SK-N-SH (cell line): ENCODE measurements at regions not wholly inside any gene's neighbourhood (a gene's known extent, or its start where the extent isn't known, plus 50 kb on each side); places are given as distances from the start of the nearest gene placed in this dataset.

Experiments used
- CTCF ChIA-PET: fragments of 300-600, 350-600 bp; formaldehyde crosslinking; extraction: SDS; loops from one replicate; lab custom pipeline; 2021; lab: Yijun Ruan, JAX
- POLR2A ChIA-PET: fragments of 350-600 bp; sonication (Branson Sonifier 250); formaldehyde crosslinking; extraction: SDS; loops from one replicate; lab custom pipeline; 2020; ENCODE audit warnings: antibody characterized with exemption, inconsistent platforms; lab: Yijun Ruan, JAX
- DNase-seq: peaks from one replicate; pipeline ENCODE4 v3.0.0; 2012
- H2AFZ ChIP-seq: fragments of 200-600 bp; sonication (generic); 2 replicates; pipeline ENCODE4 v1.8.1; 2016; ENCODE audit warnings: antibody characterized with exemption, mild to moderate bottlenecking, low read depth
- H3F3A ChIP-seq: fragments of 200-600 bp; sonication (generic); replicated peaks from 2 replicates; pipeline ENCODE3; 2016; ENCODE audit warnings: antibody characterized with exemption, mild to moderate bottlenecking; ENCODE audit not compliant: insufficient read depth
- H3K27ac ChIP-seq, 2 experiments: fragments of 200-500 bp in 1 of 2; fragments of 200-600 bp in 1 of 2; sonication (Bioruptor generic) in 1 of 2; sonication (generic), shearing (Covaris generic) in 1 of 2; 2 replicates each; pipeline versions ENCODE4 v1.5.1 to v1.6.1; 2014 to 2016; ENCODE audit warnings: low read depth in 2 of 2, inconsistent platforms in 1 of 2, low read length in 1 of 2, mild to moderate bottlenecking in 1 of 2, mixed read lengths in 1 of 2
- H3K27me3 ChIP-seq: fragments of 200-600 bp; sonication (generic), shearing (Covaris generic); 2 replicates; pipeline ENCODE4 v1.6.1; 2016; ENCODE audit warnings: mixed run types; ENCODE audit not compliant: insufficient read depth
- H3K36me3 ChIP-seq, 2 experiments: fragments of 200-500 bp in 1 of 2; fragments of 200-600 bp in 1 of 2; sonication (Bioruptor generic) in 1 of 2; sonication (generic) in 1 of 2; replicated peaks in 1 of 2; 2 replicates each; pipeline versions ENCODE3 to v1.5.1; 2014 to 2016; ENCODE audit warnings: low read length in 1 of 2, mild to moderate bottlenecking in 1 of 2; ENCODE audit not compliant: insufficient read depth in 2 of 2, control insufficient read depth in 1 of 2
- H3K4me1 ChIP-seq, 2 experiments: fragments of 200-500 bp in 1 of 2; fragments of 200-600 bp in 1 of 2; sonication (Bioruptor generic) in 1 of 2; sonication (generic), shearing (Covaris generic) in 1 of 2; 2 replicates each; pipeline versions ENCODE4 v1.5.1 to v1.6.1; 2014 to 2016; ENCODE audit warnings: low read depth in 1 of 2, low read length in 1 of 2, mixed run types in 1 of 2; ENCODE audit not compliant: insufficient read depth in 2 of 2, control insufficient read depth in 1 of 2
- H3K4me2 ChIP-seq: fragments of 200-600 bp; sonication (generic), shearing (Covaris generic); 2 replicates; pipeline ENCODE4 v1.6.1; 2017; ENCODE audit warnings: mixed run types
- H3K4me3 ChIP-seq, 2 experiments: fragments of 200-500 bp in 1 of 2; fragments of 200-600 bp in 1 of 2; sonication (Bioruptor generic) in 1 of 2; sonication (generic), shearing (Covaris generic) in 1 of 2; 2 replicates each; pipeline versions ENCODE4 v1.5.1 to v1.8.1; 2014 to 2016; ENCODE audit warnings: low read depth in 2 of 2, inconsistent platforms in 1 of 2, low read length in 1 of 2, mild to moderate bottlenecking in 1 of 2, mixed read lengths in 1 of 2, moderate library complexity in 1 of 2
- H3K79me2 ChIP-seq: fragments of 200-600 bp; sonication (generic); 2 replicates; pipeline ENCODE4 v1.8.1; 2017; ENCODE audit warnings: mild to moderate bottlenecking; ENCODE audit not compliant: insufficient read depth
- H3K9ac ChIP-seq: fragments of 200-600 bp; sonication (generic); 2 replicates; pipeline ENCODE4 v1.6.1; 2017; ENCODE audit warnings: mixed run types
- H3K9me2 ChIP-seq: fragments of 200-600 bp; sonication (generic); 2 replicates; pipeline ENCODE4 v1.6.1; 2017; ENCODE audit warnings: mixed run types
- H3K9me3 ChIP-seq: fragments of 200-600 bp; sonication (generic); 2 replicates; pipeline ENCODE4 v1.6.1; 2017; ENCODE audit warnings: mixed run types, mild to moderate bottlenecking, moderate library complexity
- H4K20me1 ChIP-seq: fragments of 200-600 bp; sonication (generic); 2 replicates; pipeline ENCODE4 v1.6.1; 2017; ENCODE audit warnings: mild to moderate bottlenecking, mixed run types; ENCODE audit not compliant: insufficient read depth
- CHD2 ChIP-seq: fragments of 150-350 bp; IDR thresholded peaks from 2 replicates; pipeline ENCODE4 v1.6.1; 2018; ENCODE audit warnings: low read length; ENCODE audit not compliant: partially characterized antibody
- EP300 ChIP-seq, 2 experiments: IDR thresholded peaks; 2 replicates each; pipeline versions ENCODE4 v1.4.0 to v1.6.1; 2012; ENCODE audit warnings: borderline replicate concordance in 1 of 2, low read depth in 1 of 2, low read length in 1 of 2
- FOSL2 ChIP-seq: IDR thresholded peaks from 2 replicates; pipeline ENCODE4 v1.4.0; 2012; ENCODE audit warnings: low read depth, mild to moderate bottlenecking, moderate library complexity, borderline replicate concordance
- FOXM1 ChIP-seq: IDR thresholded peaks from 2 replicates; pipeline ENCODE4 v1.4.0; 2012; ENCODE audit warnings: low read depth, mild to moderate bottlenecking
- GATA2 ChIP-seq: sonication (generic); formaldehyde crosslinking; IDR thresholded peaks from 2 replicates; pipeline ENCODE4 v1.5.0; 2020; ENCODE audit warnings: mild to moderate bottlenecking, missing genetic modification reagents
- IRF3 ChIP-seq: fragments of 150-350 bp; IDR thresholded peaks from 2 replicates; pipeline ENCODE4 v1.6.1; 2016; ENCODE audit warnings: mild to moderate bottlenecking, low read depth, low read length
- MXI1 ChIP-seq: IDR thresholded peaks from 2 replicates; pipeline ENCODE4 v1.6.1; 2012; ENCODE audit warnings: mild to moderate bottlenecking, low read depth, low read length, improper control_type of control experiment
- NFIC ChIP-seq: IDR thresholded peaks from 2 replicates; pipeline ENCODE4 v1.4.0; 2012; ENCODE audit warnings: borderline replicate concordance
- NRF1 ChIP-seq: IDR thresholded peaks from 2 replicates; pipeline ENCODE4 v1.6.1; 2012; ENCODE audit warnings: low read depth, mild to moderate bottlenecking, low read length
- POLR2AphosphoS5 ChIP-seq: IDR thresholded peaks from 2 replicates; pipeline ENCODE4 v1.6.1; 2012; ENCODE audit warnings: low read depth, low read length
- RAD21 ChIP-seq: IDR thresholded peaks from 2 replicates; pipeline ENCODE4 v1.6.1; 2012; ENCODE audit warnings: mild to moderate bottlenecking, low read length
- REST ChIP-seq: IDR thresholded peaks from 2 replicates; pipeline ENCODE4 v1.6.1; 2012; ENCODE audit warnings: mild to moderate bottlenecking, low read depth, low read length, moderate library complexity
- RFX5 ChIP-seq: IDR thresholded peaks from 2 replicates; pipeline ENCODE4 v1.6.1; 2012; ENCODE audit warnings: mild to moderate bottlenecking, improper control_type of control experiment, low read length
- RXRA ChIP-seq: IDR thresholded peaks from 2 replicates; pipeline ENCODE4 v1.4.0; 2012; ENCODE audit warnings: low read depth, mild to moderate bottlenecking, borderline replicate concordance
- TAF1 ChIP-seq: IDR thresholded peaks from 2 replicates; pipeline ENCODE4 v1.6.1; 2012; ENCODE audit warnings: low read depth, mild to moderate bottlenecking, low read length, moderate library complexity, borderline replicate concordance
- TEAD4 ChIP-seq: IDR thresholded peaks from 2 replicates; pipeline ENCODE4 v1.4.0; 2012; ENCODE audit warnings: mild to moderate bottlenecking, borderline replicate concordance; ENCODE audit not compliant: insufficient read depth
- USF1 ChIP-seq: IDR thresholded peaks from 2 replicates; pipeline ENCODE4 v1.4.0; 2012; ENCODE audit warnings: low read depth, borderline replicate concordance
- USF2 ChIP-seq: fragments of 150-350 bp; IDR thresholded peaks from 2 replicates; pipeline ENCODE4 v1.6.1; 2017; ENCODE audit warnings: antibody characterized with exemption, low read length, low read depth, borderline replicate concordance
- YY1 ChIP-seq: IDR thresholded peaks from 2 replicates; pipeline ENCODE4 v1.4.0; 2012; ENCODE audit warnings: low read depth, mild to moderate bottlenecking
- ZBTB33 ChIP-seq: IDR thresholded peaks from 2 replicates; pipeline ENCODE4 v1.4.0; 2012; ENCODE audit warnings: low read depth, borderline replicate concordance
- WGBS: methylation state at CpG from one replicate; pipeline ENCODE4 v1.1.6; 2017; ENCODE audit warnings: low lambda C conversion rate; 5-methylcytosine and 5-hydroxymethylcytosine counted together

GRCh38 chr2:188220535-188220934, 71.1 kb upstream of the GULP1 start (continued):
- TF ChIP-seq FOXM1 (no peak), RXRA (no peak), NFIC (no peak), NRF1 (no peak), CHD2 (no peak)

- TF ChIP-seq TEAD4, result no peak
- TF ChIP-seq REST, result no peak
- no peak for TF ChIP-seq EP300 (IDR thresholded peaks at IDR 0.05; ENCODE audit: borderline replicate concordance in 1 of 2, low read depth in 1 of 2, low read length in 1 of 2)
- TF ChIP-seq RAD21, result no peak
- no peak for TF ChIP-seq MXI1
- TF ChIP-seq TAF1, result no peak
- no peak for TF ChIP-seq CHD2
- no peak for TF ChIP-seq ZBTB33
- no peak for TF ChIP-seq USF2
- no peak for TF ChIP-seq RFX5
- TF ChIP-seq FOSL2, result no peak
- TF ChIP-seq GATA2 (CRISPR knock-in tag), result no peak
- no peak for TF ChIP-seq IRF3
- no peak for TF ChIP-seq RXRA
- TF ChIP-seq USF1, result no peak
- TF ChIP-seq FOXM1, result no peak
- no peak for TF ChIP-seq POLR2AphosphoS5
- TF ChIP-seq YY1, result no peak
- H4K20me1 ChIP-seq, result no peaks in the 10 kb centered on the region
- no peaks in the 10 kb centered on the region for H3F3A ChIP-seq
- H3K9me3 ChIP-seq, result no peaks in the 10 kb centered on the region
- no peak overlapping the region for H3K4me2 ChIP-seq
- 87% methylated on average over 6 of the region's 8 CpGs for WGBS
- ChIA-PET POLR2A (no interaction called here), CTCF (no interaction called here)
- H3K4me3 ChIP-seq, result no peak overlapping the region
- no peak overlapping the region for H3K9ac ChIP-seq
- H3K9me2 ChIP-seq, result no peaks in the 10 kb centered on the region
- H3K27me3 ChIP-seq, result no peaks in the 10 kb centered on the region
- no peak overlapping the region for H2AFZ ChIP-seq
- H3K27ac ChIP-seq, result no peak overlapping the region
- DNase-seq, result no peak
- no peaks in the 10 kb centered on the region for H3K4me1 ChIP-seq
- H3K36me3 ChIP-seq, result no peaks in the 10 kb centered on the region
- no peaks in the 10 kb centered on the region for H3K79me2 ChIP-seq
Observed at GRCh38 chr2:188227713-188228112, 64.0 kb upstream of the GULP1 start.
